GM21529 (cell line): ENCODE measurements at regions not wholly inside any gene's neighbourhood (a gene's known extent, or its start where the extent isn't known, plus 50 kb on each side); places are given as distances from the start of the nearest gene placed in this dataset.

Source experiments
- ATAC-seq: cut with Tn5 transposase; IDR thresholded peaks from one replicate; pipeline ENCODE4 v1.9.1; 2021; ENCODE audit not compliant: unreplicated experiment

DNA sequence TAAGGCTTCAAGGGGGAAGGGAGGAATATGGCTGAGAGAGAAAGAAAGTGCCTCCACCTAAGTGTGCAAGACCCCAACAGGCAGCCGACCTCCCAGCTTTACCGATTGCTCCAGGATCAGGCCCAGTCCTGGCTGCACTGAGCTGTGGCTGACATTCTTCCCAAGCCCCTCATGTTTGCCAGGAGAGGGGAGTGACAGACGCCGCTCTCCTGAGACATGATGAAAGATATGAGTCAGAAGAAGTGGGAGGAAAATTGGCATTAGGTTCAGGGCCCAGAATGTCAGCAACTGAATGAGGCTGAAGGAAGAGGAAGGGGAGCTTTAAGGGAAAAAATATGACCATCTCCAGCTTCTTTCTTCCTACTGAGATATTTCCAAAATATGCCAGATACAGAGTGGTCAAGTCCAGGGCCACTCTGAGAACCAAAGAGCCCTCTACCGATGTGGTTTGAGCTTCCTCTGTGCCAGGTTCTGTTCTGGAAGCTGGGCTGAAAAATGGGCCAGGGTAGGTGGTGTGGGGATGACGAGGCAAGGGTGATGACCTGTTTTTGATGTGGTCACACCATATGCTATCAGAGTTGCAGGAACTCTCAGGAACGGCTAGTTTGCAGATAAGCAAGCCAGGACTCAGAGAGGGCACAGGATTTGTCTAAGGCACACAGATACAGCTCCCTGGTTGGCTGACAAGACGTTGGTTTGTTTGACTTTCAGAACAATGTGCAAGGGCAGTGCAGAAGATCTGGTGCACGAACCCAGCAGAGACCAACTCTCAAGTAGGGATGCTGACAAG lies 176.7 kb downstream of the SOX9 start:
- ATAC-seq, result no peak

DNA sequence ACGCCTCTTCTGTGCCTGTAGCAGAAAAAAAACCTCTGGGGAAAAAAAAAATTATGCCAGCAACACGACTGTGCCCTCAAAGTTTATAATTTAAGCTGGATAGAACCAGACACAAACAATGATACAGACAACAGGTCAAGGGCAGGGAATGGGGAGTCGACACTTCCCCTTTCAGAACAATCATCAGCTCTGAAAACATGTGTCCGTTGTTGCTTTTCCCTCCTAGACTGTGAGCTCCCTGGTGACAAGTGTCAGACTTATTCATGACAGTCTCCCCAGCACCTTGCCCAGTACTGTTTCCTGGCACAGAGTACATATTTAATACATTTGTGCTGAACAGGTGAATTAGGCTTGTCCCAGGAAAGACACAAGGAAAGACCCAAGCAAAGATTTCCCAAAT lies 178.3 kb downstream of the SOX9 start:
- no peak for ATAC-seq

- no peak for ATAC-seq
These were observed 178.8 kb downstream of the SOX9 start for GRCh38 chr17:72299592-72299991.

DNA sequence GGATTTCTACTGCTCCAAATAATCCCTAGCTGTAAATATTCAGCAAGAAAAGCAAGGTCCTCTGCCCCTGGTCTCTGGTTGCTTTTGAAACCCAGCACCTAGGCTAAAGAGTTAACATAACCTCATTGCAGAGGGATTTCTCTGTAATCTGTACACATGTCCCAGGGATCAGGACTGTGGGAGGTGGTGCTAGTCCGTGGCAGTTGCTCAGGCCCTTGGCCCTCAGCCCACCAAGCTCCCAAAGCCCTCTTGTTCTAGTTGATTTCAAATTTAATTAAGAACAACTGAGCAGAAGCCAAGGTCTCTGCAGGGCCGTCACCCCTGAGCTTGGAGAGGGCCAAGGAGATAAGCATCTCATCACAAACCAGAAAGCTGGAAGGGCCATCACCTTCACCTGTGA lies 181.1 kb downstream of the SOX9 start:
- ATAC-seq, result no peak

DNA sequence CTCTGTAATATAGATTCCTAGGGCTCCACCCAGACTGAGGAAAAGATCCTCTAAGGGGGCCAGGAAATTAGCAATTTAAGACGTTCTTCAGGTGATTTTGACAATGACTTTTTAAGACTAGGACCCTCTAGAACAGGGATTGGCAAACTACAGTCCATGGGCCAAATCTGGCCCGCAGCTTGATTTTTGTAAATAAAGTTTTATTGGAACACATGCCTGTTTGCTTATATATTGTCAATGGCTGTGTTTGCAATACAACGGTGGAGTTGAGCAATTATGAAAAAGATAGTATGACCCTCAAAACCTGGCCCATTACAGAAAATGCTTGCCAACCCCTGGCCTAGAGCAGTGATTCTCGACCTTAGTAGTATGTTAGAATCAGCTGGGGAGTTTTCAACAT lies 181.9 kb downstream of the SOX9 start:
- ATAC-seq, result no peak

DNA sequence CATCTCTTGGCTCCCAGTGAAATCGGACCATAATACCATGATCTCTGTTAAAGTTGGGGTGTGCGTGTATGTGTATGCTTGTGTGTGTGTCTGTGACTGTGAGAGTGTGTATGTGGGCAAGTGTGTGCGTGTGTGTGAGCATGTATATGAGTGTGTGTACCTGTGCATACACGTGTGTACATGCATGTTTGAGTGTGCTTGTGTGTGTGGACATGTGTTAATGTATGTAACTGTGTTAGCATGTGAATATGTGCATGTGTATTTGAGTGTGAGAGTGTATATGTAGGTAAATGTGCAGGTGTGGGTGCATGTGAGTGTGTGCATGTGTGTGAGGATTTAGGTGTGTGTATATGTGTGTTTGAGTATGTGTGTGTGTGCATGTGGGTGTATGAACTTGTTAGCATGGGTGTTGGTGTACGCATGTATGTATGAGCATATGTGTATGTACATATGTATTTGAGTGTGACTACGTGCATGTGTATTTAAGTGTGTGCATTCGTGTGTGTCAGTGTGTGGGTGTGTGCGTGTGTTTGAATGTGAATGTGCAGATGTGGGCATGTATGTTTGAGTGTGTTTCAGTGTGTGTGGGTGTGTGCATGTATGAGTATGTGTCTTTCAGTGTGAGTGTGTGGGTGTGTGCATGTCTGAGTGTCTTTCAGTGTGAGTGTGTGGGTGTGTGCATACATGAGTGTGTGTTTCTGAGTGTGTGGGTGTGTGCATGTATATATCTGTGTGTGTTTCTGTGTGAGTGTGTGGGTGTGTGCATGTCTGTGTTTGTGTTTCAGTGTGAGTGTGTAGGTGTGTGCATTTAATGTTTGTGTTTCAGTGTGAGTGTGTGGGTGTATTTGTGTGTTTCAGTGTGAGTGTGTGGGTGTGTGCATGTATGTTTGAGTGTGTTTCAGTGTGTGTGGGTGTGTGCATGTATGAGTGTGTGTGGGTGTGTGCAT lies 183.2 kb downstream of the SOX9 start:
- ATAC-seq, result no peak

- ATAC-seq, result no peak
These were observed 184.0 kb downstream of the SOX9 start for GRCh38 chr17:72304859-72305258.

DNA sequence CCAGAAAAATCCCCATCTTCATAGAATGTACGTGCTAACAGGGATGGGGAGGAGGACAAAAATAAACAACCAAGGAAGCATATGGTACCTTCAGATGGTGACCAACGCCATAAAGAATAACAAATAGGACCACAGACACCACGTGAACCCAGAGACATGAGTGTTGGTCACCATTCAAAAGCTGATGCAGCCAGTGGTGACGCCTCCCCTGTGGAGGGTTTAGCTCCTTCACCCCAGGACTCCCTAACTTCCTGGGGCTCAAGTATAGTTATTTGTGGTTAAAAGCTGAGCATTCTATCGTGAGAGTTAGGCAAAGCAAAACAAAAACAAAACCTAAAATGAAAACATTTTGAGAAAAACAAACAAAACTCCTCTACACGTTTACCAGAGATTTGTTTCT lies 184.7 kb downstream of the SOX9 start:
- ATAC-seq, result no peak

DNA sequence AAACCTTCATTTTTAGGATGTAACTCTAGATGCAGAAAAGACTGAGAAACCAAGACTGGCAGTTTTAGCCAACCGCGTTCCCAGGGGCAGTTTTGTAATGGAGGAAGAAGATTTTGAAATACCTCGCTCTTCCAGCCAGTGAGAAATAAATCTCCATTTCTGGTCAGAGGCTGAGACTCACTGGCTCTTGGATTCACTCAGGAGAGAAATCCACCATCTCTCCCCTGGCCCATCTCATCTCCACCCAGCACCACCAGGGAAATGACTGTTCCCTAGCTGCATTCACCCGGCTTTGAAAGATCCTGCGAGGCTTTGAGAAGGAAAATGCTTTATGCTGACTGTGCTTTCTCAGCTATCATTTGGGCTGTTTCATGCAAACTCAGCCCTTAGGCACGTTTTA lies 185.2 kb downstream of the SOX9 start:
- ATAC-seq, result no peak

DNA sequence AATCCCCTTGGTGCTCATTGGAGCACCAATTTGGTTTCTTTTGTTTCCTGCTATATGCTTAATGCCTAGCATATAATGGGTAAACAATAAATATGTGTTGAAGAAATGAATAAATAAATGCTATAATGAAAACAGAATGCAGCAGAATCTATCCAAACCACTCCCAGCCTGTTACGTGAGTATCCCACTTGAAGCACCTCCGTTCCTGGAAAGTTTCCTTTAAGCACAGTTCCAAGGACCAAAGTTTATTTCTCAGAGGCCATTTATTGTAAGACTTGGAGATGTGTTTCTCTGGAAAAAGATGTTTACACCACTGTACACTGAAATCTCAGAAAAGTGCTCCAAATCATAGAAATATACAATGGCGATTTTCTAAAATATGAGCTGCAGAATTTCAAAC lies 187.0 kb downstream of the SOX9 start:
- no peak for ATAC-seq

DNA sequence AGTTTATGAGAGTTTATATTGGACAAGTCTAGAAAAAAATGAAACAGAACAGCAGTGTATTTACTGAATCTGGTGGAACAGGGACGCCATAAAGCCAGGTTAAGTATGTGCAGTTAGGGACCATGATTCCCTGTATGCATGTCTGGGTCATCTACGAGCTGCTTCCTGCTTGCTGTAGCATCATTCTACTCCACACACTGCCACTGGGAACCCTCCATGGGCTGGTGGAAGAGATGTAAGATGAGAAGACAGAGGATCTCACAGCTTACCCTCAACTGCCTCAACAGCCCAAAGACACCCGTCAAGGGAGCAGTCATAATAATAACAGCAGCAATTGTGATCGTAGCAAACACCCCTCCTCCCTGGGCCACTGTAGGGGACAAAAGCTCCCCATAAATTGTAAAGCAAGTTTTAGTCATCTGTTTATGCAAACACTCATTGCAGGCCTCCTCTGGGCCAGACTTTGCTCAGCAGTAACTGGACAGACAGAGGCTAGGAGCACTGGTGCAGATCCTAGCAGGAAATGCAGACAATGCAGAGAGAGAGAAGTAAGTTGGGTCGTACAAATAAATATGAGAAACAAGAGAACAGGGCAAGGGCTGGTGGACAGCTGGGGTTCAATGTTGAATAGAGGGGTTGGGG lies 188.0 kb downstream of the SOX9 start:
- peak; percentile 54 for ATAC-seq

DNA sequence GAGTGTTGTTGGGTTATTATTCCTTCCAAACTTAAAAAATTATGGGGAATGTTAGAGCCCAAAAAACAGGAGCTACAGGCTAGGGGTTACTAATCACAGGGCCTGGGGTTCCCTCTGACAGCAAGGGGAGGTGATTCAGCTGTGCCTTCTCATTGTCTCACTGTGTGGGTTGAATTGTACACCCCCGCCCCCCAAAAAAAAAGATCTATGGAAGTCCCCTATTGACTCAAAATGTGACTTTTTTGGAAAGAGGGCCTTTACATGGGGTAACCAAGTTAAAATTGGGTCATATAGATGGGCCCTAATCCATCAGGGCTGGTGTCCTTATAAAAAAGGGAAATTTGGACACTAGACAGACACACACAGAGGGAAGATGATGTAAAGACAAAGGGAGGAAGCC lies 190.2 kb downstream of the SOX9 start:
- no peak for ATAC-seq

GRCh38 chr17:72315122-72315913 lies 194.5 kb downstream of the SOX9 start:
- ATAC-seq, result no peak

- ATAC-seq, result no peak
These were observed 197.3 kb downstream of the SOX9 start for GRCh38 chr17:72318131-72318530.

- ATAC-seq, result no peak
These were observed 201.1 kb downstream of the SOX9 start for GRCh38 chr17:72321896-72322295.

- ATAC-seq, result peak; percentile 91
These were observed 211.5 kb downstream of the SOX9 start for GRCh38 chr17:72332367-72332766.

- no peak for ATAC-seq
These were observed 212.8 kb downstream of the SOX9 start for GRCh38 chr17:72333570-72333969.

GRCh38 chr17:72334205-72334604 lies 213.4 kb downstream of the SOX9 start:
- no peak for ATAC-seq

DNA sequence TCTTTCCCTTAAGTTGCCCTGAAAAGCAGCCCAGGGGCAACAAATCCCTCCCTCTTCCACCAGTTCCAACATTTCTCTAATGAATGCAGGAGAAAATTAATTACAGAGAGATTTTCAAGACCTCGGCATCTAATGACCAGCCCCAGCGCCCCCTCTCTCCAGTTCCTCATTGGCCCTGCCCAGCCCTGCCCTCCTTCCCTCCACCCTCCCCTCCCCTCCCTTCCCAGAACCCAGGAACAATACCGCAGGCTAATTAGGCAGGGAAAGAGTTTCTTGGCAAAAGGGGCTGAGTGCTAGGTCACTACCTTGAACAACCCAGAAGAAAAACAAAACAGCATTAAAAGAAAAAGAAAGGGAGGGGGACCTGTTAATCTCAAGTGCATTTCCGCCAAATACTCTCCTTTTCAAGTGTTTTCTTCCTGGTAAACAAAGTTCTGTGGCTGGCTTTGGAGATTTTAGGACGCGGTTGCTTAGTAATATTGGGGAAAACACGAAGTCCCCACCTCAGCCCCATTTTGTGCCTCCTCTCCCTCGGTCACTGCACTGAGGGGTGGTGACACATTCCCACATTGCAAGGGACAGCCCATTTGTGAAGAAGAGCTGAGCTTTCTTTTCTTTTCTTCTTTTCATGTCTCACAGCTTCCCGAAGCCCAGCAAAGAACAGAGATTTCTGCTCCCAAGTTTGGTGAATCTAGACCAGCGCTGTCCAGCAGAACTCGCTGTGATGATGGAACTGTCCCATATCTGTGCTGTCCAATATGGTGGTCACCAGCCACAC lies 215.4 kb downstream of the SOX9 start:
- ATAC-seq, result no peak

DNA sequence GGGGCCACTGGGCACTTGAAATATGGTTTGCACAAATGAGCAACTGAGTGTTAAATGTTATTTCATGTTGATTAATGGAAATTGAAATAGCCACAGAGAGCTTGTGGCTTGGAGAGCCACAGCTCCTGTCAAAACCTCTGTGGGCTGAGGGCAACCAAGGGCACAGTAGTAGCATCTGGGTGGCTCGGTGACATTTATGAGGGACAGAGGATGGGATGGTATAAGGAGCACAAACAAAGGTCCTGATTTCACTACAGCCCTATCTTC lies 215.9 kb downstream of the SOX9 start:
- ATAC-seq, result no peak
